VCaP (cell line): ENCODE measurements at regions not wholly inside any gene's neighbourhood (a gene's known extent, or its start where the extent isn't known, plus 50 kb on each side); places are given as distances from the start of the nearest gene placed in this dataset.

ENCODE experiments used
- H3K27ac ChIP-seq: fragments of 450-650 bp; 2 replicates; pipeline ENCODE4 v1.5.1; 2017
- CTCF ChIP-seq: fragments of 450-650 bp; conservative IDR thresholded peaks from 2 replicates; pipeline ENCODE4 v1.5.1; 2017; ENCODE audit warnings: mild to moderate bottlenecking, moderate library complexity

GRCh38 chr11:123378096-123378495, 52.0 kb upstream of the GRAMD1B start:
- TF ChIP-seq CTCF: no peak
- H3K27ac ChIP-seq: no peak overlapping the region

- TF ChIP-seq CTCF: no peak
- no peak overlapping the region for H3K27ac ChIP-seq
Measured at GRCh38 chr11:123377355-123377754, 52.7 kb upstream of the GRAMD1B start.

GRCh38 chr11:123375832-123376231, 54.2 kb upstream of the GRAMD1B start:
- peak overlapping the region; percentile 3; the same call in 1 of the 2 replicates for H3K27ac ChIP-seq
- no peak for TF ChIP-seq CTCF

GRCh38 chr11:123374622-123374968, 55.5 kb upstream of the GRAMD1B start:
- TF ChIP-seq CTCF: no peak
- no peak overlapping the region for H3K27ac ChIP-seq

GRCh38 chr11:123373754-123374621, 56.1 kb upstream of the GRAMD1B start:
- TF ChIP-seq CTCF: no peak
- H3K27ac ChIP-seq: no peak overlapping the region

GRCh38 chr11:123371506-123372297, 58.4 kb upstream of the GRAMD1B start:
- TF ChIP-seq CTCF: no peak
- H3K27ac ChIP-seq: no peak overlapping the region

GRCh38 chr11:123366924-123367323, 63.1 kb upstream of the GRAMD1B start:
- no peak overlapping the region for H3K27ac ChIP-seq
- TF ChIP-seq CTCF: no peak
